Eye (tissue), 1 donor: ENCODE measurements at regions not wholly inside any gene's neighbourhood (a gene's known extent, or its start where the extent isn't known, plus 50 kb on each side); places are given as distances from the start of the nearest gene placed in this dataset.

Experiments used
- DNase-seq: peaks from one replicate; pipeline ENCODE4 v3.0.0-alpha.2; 2015

GRCh38 chr17:73819440-73820395 lies 175.5 kb upstream of the SDK2 start:
- no peak for DNase-seq

- peak; percentile 65 for DNase-seq
Observed at GRCh38 chr17:73820686-73821448, 176.6 kb upstream of the SDK2 start.

DNA sequence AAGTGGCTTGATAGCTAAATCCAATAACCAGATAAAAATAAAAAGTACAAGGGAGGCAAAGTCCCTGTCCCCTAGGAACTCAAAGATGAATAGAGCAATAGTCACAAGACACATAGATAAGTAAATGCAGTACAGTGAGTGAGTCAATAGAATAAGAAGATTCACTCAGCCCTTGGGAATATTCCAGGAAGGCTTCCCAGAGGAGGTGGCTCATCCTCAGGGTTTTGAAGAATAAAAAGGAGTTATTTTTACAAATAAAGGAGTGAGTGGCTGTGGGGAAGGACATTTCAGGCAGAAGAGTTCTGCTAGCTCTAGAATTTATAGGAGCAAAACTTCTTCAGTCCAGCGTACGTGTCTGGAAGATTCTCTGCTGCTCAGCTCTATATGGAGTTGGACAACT lies 177.4 kb upstream of the SDK2 start:
- no peak for DNase-seq

DNA sequence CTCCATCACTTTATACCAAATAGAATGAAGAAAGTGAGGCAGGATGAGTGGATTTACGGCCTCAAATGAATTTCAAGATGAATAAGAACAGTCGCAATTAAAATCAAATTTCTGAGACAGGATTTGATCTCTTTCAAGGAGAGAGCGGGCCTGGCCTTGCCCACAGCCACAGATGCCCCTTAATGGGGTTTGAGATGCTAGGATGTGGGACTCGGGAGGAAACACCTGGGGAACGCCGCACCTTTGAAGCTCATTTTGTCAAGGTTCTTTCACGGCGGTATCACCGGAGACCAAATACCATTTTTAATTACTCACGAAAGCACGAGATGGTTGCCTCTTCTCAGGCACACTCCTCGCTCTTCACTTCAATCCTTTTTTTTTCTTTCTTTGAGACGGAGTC lies 178.1 kb upstream of the SDK2 start:
- DNase-seq, result no peak

GRCh38 chr17:73823684-73824083 lies 179.4 kb upstream of the SDK2 start:
- no peak for DNase-seq

- DNase-seq, result peak; percentile 28
Observed at GRCh38 chr17:73824321-73824720, 180.1 kb upstream of the SDK2 start.

GRCh38 chr17:73826181-73826871 lies 182.1 kb upstream of the SDK2 start:
- no peak for DNase-seq

GRCh38 chr17:73826872-73827228 lies 182.6 kb upstream of the SDK2 start:
- no peak for DNase-seq

- DNase-seq, result peak; percentile 17
Observed at GRCh38 chr17:73827627-73828291, 183.5 kb upstream of the SDK2 start.

DNA sequence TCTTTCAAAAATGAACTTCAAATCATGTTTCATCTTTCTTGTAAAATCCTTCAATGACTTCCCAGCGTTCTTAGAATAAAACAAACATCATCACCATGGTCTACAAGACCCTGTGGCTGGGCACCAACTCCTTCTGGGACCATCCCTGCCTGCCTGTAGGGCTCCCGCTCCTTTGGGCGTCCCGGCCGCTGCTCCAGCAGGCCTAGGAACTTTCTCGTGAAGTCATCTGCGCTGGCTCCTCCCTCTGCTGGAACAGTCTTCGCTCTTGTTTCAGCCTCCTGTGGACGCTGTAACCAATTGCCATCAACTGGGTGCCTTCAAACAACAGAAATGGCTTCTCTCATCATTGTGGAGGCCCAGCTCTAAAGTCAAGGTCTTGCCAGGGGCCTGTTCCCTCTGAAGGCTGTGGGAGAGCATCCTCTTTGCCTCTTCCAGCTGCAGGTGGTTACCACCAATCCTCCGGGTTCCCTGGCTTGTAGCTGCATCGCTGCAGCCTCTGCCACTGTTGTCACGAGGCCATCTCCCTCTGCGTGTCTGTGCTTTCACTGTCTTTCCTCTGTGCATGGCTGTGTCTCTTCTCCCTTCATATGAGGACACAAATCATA lies 185.5 kb upstream of the SDK2 start:
- DNase-seq, result no peak

DNA sequence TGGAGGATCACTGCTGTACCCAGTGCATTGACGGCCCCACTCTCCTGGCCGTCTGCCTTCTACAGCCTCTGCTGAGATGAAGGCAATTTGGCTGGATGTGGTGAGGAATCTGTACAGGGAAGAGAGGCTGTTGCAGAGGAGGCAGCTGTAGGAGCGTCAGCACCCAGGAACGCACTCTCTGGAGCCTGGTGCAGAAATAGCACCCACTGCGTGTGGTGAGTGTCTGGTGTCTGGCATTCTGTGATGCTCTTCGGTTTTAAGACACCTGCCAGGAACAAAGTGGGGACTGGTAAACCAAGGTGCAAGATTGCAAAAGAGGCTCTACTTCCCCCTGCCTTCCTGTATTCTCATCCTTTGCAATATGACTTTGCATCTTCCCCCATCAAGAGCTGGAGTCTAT lies 187.5 kb upstream of the SDK2 start:
- no peak for DNase-seq

- peak; percentile 69 for DNase-seq
Observed at GRCh38 chr17:73833775-73834488, 189.7 kb upstream of the SDK2 start.

- DNase-seq, result no peak
Observed at GRCh38 chr17:73834684-73835343, 190.6 kb upstream of the SDK2 start.

- peak; percentile 17 for DNase-seq
Observed at GRCh38 chr17:73835605-73836004, 191.4 kb upstream of the SDK2 start.

DNA sequence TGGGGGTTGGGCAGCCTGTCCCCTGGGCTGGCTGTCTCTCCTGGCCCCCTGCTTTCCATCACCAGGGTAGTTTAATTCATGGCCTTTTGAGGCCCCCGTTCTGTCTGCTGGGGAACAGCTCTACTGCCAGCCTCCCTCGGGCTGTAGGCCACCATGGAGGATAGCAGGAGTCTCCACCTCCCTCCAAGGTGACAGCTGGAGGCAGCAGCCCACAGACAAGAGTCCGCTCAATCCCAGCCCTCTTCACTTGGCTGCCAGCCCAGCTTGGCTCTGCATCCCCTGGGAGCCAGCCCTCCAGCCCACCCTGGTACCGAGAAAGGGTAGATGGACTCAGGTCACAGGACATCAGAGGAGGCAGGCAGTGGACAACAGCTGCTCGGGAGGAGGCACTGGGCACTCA lies 194.6 kb upstream of the SDK2 start:
- peak; percentile 10 for DNase-seq

DNA sequence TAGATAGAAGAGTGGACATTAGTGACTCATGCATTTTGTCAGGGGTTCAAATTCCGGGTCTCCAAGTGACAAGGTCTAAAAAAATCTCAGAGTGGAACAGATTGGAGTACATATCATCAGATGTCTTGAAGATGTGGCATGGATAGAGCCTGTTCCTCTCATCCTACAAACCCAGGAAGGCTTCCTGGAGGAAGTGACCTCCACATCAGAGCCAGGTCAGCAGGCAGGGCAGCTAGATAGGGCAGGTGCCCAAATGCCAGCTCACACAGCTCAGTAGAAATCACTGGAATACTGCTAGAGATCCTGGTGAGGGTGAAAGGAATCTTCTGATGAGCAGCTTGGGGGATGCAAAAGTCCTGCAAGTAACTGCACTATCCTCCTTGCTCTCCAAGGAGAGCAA lies 196.6 kb upstream of the SDK2 start:
- DNase-seq, result no peak

- peak; percentile 31 for DNase-seq
Observed at GRCh38 chr17:73841431-73842060, 197.3 kb upstream of the SDK2 start.

DNA sequence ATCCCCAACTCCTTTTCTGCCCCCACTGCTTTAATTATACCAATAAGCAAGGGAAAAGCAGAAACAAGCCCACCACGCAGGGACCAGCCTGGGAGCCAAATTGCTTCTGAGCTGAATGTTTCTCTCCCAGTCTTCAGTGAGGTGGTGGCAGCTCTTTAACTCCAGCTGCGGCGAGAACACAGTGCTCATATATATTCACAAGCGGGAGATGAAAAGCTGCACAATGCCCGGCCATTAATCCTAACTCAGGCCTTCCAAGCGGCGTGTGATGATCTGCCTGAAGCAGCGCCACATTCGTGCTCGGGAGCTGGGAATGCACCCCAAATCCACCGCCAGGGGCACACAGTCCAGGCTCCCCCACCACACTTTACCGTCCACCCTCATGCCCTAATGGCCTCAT lies 203.7 kb upstream of the SDK2 start:
- DNase-seq, result peak; percentile 30

GRCh38 chr17:73850426-73850825 lies 206.2 kb upstream of the SDK2 start:
- DNase-seq, result no peak

DNA sequence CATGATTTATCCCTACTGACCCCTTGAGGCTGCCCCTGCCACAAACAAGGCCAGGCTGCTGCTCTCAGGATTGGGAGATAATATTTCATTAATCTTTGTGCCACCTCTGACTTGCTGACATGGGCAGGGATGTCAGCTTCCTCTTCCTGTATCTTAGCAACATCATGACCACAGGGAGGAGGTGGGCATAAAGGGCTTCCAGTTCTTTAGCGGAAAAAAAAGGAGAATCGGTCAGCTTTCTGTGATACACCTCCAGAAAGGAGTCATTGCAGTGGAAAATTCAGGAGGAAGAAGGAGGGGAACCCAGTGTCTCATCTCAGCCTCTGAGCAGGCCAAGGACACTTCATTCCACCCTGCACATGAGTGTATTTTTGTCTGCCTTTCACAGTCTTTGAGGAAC lies 206.8 kb upstream of the SDK2 start:
- no peak for DNase-seq

GRCh38 chr17:73851921-73852320 lies 207.7 kb upstream of the SDK2 start:
- no peak for DNase-seq
